Kidney (tissue), 13 donors: ENCODE measurements at regions not wholly inside any gene's neighbourhood (a gene's known extent, or its start where the extent isn't known, plus 50 kb on each side); places are given as distances from the start of the nearest gene placed in this dataset.

Experiments used
- DNase-seq, 5 donors: peaks; one replicate each; pipeline ENCODE4 v3.0.0-alpha.2; 2013 to 2020
- FAIRE-seq: peaks from 2 replicates; lab custom pipeline; 2012; peaks lifted over from hg19 to GRCh38; lab: Jason Lieb, UNC
- H3K27ac ChIP-seq, 2 donors: one replicate each; pipeline ENCODE4 v1.7.0; 2013; ENCODE audit warnings: low read depth in 2 of 2, low read length in 2 of 2, inconsistent platforms in 1 of 2
- H3K27me3 ChIP-seq: one replicate; pipeline ENCODE4 v1.7.1; 2013; ENCODE audit warnings: low read length, inconsistent platforms; ENCODE audit not compliant: control insufficient read depth, insufficient read depth
- H3K36me3 ChIP-seq, 3 donors: one replicate each; pipeline versions ENCODE4 v1.7.0 to v1.7.1; 2013; ENCODE audit warnings: low read length in 3 of 3, control low read depth in 1 of 3, inconsistent platforms in 1 of 3; ENCODE audit not compliant: insufficient read depth in 3 of 3, control insufficient read depth in 2 of 3
- H3K4me1 ChIP-seq, 3 donors: one replicate each; pipeline versions ENCODE4 v1.7.0 to v1.7.1; 2013; ENCODE audit warnings: low read length in 3 of 3, inconsistent platforms in 1 of 3, low read depth in 1 of 3; ENCODE audit not compliant: control insufficient read depth in 2 of 3, insufficient read depth in 2 of 3
- H3K4me3 ChIP-seq, 3 donors: one replicate each; pipeline versions ENCODE4 v1.7.0 to v1.8.1; 2013; ENCODE audit warnings: low read length in 3 of 3, control low read depth in 1 of 3, inconsistent platforms in 1 of 3
- H3K9ac ChIP-seq, 3 donors: one replicate each; pipeline versions ENCODE4 v1.7.0 to v1.7.1; 2013; ENCODE audit warnings: low read length in 3 of 3, control low read depth in 1 of 3, inconsistent platforms in 1 of 3
- H3K9me3 ChIP-seq, 3 donors: one replicate each; pipeline versions ENCODE4 v1.7.0 to v1.7.1; 2013; ENCODE audit warnings: low read length in 3 of 3, control low read depth in 1 of 3, inconsistent platforms in 1 of 3; ENCODE audit not compliant: control insufficient read depth in 2 of 3, insufficient read depth in 1 of 3
- CTCF ChIP-seq: IDR thresholded peaks from 3 replicates; pipeline ENCODE4 v1.5.1; 2012; ENCODE audit warnings: mild to moderate bottlenecking, moderate library complexity, borderline replicate concordance; ENCODE audit not compliant: insufficient read depth; ENCODE audit errors: extremely low read depth
- intact Hi-C: fragments of 100-400 bp; cut with DNase I; formaldehyde crosslinking; loops from one replicate; pipeline ENCODE4 v1.11.1; 2022
- donor health status: control.
- donor health status: control.
- donor health status: control.
- donor health status: control.
- donor health status: control.
- donor health status: DM: yes; HTN: yes; CAD: no.
- donor health status: Normal renal cell carcinoma (clear cell type).

GRCh38 chr1:234957330-234958065 lies 171.1 kb downstream of the TOMM20 start:
- peaks cover 37 to 70% (median 37%) of the 10 kb centered on the region in 3 donors for H3K4me1 ChIP-seq
- no peak for TF ChIP-seq CTCF
- no peak overlapping the region for H3K4me3 ChIP-seq
- peak overlapping the region; percentile 29 to 63 for H3K27ac ChIP-seq
- H3K9ac ChIP-seq = no peak overlapping the region
- peak in 4 of 5 donors; percentile 95 to 97 (median 96) for DNase-seq
- no peaks in the 10 kb centered on the region for H3K9me3 ChIP-seq
- no peaks in the 10 kb centered on the region for H3K36me3 ChIP-seq
- H3K27me3 ChIP-seq = no peaks in the 10 kb centered on the region
- intact Hi-C loops = no loop called here
- FAIRE-seq = no peak

GRCh38 chr1:234956821-234957329 lies 171.8 kb downstream of the TOMM20 start:
- Histone ChIP-seq H3K4me3 (no peak overlapping the region), H3K4me1 (peaks cover 32 to 63% (median 34%) of the 10 kb centered on the region in 3 donors), H3K27ac (peak overlapping the region; percentile 10 to 63), H3K9ac (no peak overlapping the region), H3K9me3 (no peaks in the 10 kb centered on the region), H3K27me3 (no peaks in the 10 kb centered on the region), H3K36me3 (no peaks in the 10 kb centered on the region)
- no peak for TF ChIP-seq CTCF
- intact Hi-C loops = no loop called here
- peak in 3 of 5 donors; percentile 87 to 93 (median 90) for DNase-seq
- FAIRE-seq = no peak

DNA sequence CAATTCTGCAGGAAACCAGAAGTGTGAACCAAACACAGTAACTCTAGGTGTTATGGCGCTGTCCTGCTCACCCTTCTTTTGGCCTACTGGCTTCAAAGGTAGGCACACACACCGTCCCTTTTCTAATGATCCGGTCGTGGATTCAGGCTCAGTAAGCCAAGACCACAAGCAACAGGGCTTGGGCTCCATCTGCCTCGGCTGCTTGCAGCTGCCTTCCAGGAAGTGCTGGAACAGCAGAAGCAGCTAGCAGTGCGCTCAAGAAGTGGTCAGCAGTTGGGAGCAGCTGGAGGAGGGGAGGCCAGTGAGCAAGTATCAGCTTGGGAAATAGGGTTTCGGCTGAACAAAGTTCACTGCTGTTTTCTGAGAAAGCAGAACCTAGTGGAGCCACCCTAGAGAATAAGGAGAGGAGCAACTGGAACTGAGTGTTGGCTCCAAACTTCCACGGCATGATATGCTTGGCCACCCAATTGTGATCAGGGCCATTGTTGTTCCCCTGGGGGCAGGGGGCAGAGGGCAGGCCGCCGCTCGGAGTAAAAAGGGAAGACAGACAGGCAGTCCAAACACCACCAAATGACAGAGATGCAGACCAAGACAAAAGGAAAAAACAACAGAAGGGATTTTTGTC lies 173.4 kb downstream of the TOMM20 start:
- FAIRE-seq (no peak), DNase-seq (peak in 4 of 5 donors; percentile 68 to 90 (median 80))
- no peaks in the 10 kb centered on the region for H3K27me3 ChIP-seq
- H3K36me3 ChIP-seq = no peaks in the 10 kb centered on the region
- no peaks in the 10 kb centered on the region for H3K9me3 ChIP-seq
- H3K4me3 ChIP-seq = no peak overlapping the region
- intact Hi-C loops = no loop called here
- peaks cover 19 to 47% (median 21%) of the 10 kb centered on the region in 3 donors for H3K4me1 ChIP-seq
- H3K9ac ChIP-seq = peak overlapping the region in 1 of 3 donors; percentile 51
- H3K27ac ChIP-seq = peak overlapping the region; percentile 42 to 84
- TF ChIP-seq CTCF = no peak
